ENCODE measurements at regions not wholly inside any gene's neighbourhood (a gene's known extent, or its start where the extent isn't known, plus 50 kb on each side); places are given as distances from the start of the nearest gene placed in this dataset.

- TF ChIP-seq POLR2A (IDR thresholded peaks at IDR 0.05) = no peak
- TF ChIP-seq, protein P1, sequence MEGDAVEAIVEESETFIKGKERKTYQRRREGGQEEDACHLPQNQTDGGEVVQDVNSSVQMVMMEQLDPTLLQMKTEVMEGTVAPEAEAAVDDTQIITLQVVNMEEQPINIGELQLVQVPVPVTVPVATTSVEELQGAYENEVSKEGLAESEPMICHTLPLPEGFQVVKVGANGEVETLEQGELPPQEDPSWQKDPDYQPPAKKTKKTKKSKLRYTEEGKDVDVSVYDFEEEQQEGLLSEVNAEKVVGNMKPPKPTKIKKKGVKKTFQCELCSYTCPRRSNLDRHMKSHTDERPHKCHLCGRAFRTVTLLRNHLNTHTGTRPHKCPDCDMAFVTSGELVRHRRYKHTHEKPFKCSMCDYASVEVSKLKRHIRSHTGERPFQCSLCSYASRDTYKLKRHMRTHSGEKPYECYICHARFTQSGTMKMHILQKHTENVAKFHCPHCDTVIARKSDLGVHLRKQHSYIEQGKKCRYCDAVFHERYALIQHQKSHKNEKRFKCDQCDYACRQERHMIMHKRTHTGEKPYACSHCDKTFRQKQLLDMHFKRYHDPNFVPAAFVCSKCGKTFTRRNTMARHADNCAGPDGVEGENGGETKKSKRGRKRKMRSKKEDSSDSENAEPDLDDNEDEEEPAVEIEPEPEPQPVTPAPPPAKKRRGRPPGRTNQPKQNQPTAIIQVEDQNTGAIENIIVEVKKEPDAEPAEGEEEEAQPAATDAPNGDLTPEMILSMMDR (IDR thresholded peaks at IDR 0.05) = no peak
Measured at GRCh38 chrX:138769918-138770317, 58.4 kb upstream of the FGF13 start.

All from breast epithelium (tissue), 3 donors.